AG10803 (cell line): ENCODE measurements at regions not wholly inside any gene's neighbourhood (a gene's known extent, or its start where the extent isn't known, plus 50 kb on each side); places are given as distances from the start of the nearest gene placed in this dataset.

ENCODE experiments used
- DNase-seq: peaks from one replicate; pipeline ENCODE4 v3.0.0; 2010; ENCODE audit warnings: low read depth
- H3K4me3 ChIP-seq: 2 replicates; pipeline ENCODE4 v1.5.1; 2011; ENCODE audit warnings: mild to moderate bottlenecking, low read length, control low read depth
- TF ChIP-seq, protein P1 (sequence below): conservative IDR thresholded peaks from 2 replicates; pipeline ENCODE4 v1.5.1; 2011; ENCODE audit warnings: mild to moderate bottlenecking, low read length, control low read depth, inconsistent platforms

- DNase-seq = no peak
- no peak overlapping the region for H3K4me3 ChIP-seq
- TF ChIP-seq, protein P1, sequence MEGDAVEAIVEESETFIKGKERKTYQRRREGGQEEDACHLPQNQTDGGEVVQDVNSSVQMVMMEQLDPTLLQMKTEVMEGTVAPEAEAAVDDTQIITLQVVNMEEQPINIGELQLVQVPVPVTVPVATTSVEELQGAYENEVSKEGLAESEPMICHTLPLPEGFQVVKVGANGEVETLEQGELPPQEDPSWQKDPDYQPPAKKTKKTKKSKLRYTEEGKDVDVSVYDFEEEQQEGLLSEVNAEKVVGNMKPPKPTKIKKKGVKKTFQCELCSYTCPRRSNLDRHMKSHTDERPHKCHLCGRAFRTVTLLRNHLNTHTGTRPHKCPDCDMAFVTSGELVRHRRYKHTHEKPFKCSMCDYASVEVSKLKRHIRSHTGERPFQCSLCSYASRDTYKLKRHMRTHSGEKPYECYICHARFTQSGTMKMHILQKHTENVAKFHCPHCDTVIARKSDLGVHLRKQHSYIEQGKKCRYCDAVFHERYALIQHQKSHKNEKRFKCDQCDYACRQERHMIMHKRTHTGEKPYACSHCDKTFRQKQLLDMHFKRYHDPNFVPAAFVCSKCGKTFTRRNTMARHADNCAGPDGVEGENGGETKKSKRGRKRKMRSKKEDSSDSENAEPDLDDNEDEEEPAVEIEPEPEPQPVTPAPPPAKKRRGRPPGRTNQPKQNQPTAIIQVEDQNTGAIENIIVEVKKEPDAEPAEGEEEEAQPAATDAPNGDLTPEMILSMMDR = no peak
These were observed 698.5 kb downstream of the NR4A2 start for GRCh38 chr2:155633887-155634570.

- no peak overlapping the region for H3K4me3 ChIP-seq
- no peak for DNase-seq
- TF ChIP-seq, protein P1 = no peak
These were observed 699.3 kb downstream of the NR4A2 start for GRCh38 chr2:155633060-155633839.

GRCh38 chr2:155630760-155631159 is 701.8 kb downstream of the NR4A2 start:
- no peak for DNase-seq
- H3K4me3 ChIP-seq = no peak overlapping the region
- TF ChIP-seq, protein P1 = no peak

DNA sequence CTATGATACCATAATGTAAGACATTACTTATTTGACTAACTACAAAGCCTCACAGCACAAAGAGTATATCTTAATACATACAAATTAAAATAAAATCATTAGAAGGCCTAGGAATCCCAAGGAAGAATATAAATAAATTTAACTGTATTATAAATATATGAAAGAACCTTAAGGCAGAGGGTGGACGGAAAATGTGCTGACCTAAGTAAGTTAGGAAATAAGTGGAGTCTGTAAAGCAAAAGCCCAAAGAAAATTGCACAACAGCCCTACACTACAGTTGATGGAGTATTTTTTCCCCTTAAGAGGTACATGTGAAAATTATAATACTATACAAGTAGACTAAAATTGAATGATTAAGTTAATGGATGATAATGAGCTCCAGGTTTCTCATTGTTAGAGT is 710.1 kb downstream of the NR4A2 start:
- TF ChIP-seq, protein P1 = no peak
- H3K4me3 ChIP-seq = no peak overlapping the region
- no peak for DNase-seq

DNA sequence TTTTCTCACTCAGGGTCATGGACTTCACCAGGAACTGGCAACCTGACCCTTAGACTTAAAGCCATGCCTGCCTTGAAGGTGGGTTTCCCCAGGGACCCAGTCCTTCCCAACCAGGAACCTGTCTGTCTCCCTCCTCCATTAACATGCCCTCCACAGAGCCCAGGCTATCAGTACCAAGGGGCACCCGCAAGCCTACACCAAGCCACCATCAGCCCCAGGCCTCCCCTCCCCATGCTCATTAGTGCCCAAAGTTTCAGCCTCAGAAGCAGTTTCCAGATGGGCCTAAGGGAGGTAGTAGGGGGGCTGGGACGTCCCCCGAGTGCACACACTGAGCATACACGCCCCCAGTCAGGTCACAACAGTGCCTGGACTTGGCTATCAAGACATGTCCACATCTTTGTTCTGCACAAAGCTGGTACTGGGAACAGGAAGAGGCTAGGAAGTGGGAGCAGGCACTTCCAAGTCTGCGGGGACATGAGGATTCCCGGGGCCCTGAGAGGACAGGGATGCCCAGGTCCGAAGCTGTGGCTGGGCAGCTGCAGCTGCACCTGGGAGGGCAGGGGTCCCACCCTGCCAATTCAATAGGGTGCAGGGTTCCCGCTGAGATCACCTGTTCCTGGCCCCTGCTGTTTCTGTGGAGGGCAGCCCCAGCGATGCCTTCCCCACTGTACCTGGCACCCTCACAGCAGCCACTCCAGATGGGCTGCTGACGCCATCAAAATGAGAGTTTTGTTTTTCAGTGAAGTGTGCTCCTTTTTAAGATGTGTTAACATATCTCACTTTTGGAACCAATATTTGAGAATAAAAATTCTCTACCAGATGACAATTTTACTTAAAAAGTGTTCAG is 731.4 kb downstream of the NR4A2 start:
- no peak overlapping the region for H3K4me3 ChIP-seq
- TF ChIP-seq, protein P1 = no peak
- DNase-seq = no peak

DNA sequence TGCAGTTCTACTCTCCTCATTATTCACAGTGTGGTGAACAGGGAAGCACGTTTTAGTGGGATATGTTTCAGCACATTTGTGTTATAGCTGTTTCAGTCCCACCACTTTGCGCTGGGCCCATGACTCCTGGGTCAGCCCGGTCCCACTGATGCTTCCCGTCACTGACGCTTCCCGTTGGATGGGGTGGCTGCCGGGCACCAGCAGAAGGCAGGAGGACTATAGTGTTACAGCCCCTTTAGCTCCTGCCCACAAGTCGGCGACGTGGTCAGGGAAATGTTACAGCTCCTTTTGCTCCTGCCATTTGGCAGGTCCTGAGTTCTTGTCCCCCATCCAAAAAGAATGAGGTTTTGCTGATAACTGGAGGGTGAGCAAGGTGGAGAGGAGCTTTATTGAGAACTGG is 732.2 kb downstream of the NR4A2 start:
- TF ChIP-seq, protein P1 = no peak
- H3K4me3 ChIP-seq = no peak overlapping the region
- no peak for DNase-seq
